Lower lobe of right lung (tissue), 2 donors: ENCODE measurements at regions not wholly inside any gene's neighbourhood (a gene's known extent, or its start where the extent isn't known, plus 50 kb on each side); places are given as distances from the start of the nearest gene placed in this dataset.

Experiments used
- ATAC-seq, 2 donors: fragments of 200-7000 bp; cut with Tn5 transposase; one replicate each; pipeline ENCODE4 v1.9.1; 2020 to 2022; ENCODE audit warnings: mild to moderate bottlenecking in 2 of 2, moderate library complexity in 2 of 2
- DNase-seq: peaks from one replicate; pipeline ENCODE4 v3.0.0-alpha.2; 2020
- H3K27ac ChIP-seq: fragments of 200-600 bp; one replicate; pipeline ENCODE4 v1.8.0; 2022
- H3K27me3 ChIP-seq: fragments of 200-600 bp; one replicate; pipeline ENCODE4 v1.8.0; 2022; ENCODE audit warnings: low read depth
- H3K36me3 ChIP-seq: fragments of 200-600 bp; one replicate; pipeline ENCODE4 v1.8.0; 2022; ENCODE audit warnings: mild to moderate bottlenecking
- H3K4me1 ChIP-seq: fragments of 200-600 bp; one replicate; pipeline ENCODE4 v1.8.0; 2022
- H3K4me3 ChIP-seq: fragments of 200-600 bp; one replicate; pipeline ENCODE4 v1.8.0; 2022; ENCODE audit warnings: mild to moderate bottlenecking
- H3K9me3 ChIP-seq: fragments of 200-600 bp; one replicate; pipeline ENCODE4 v1.8.0; 2022
- CTCF ChIP-seq: fragments of 200-600 bp; IDR thresholded peaks from one replicate; pipeline ENCODE4 v1.8.0; 2022; ENCODE audit warnings: antibody characterized with exemption, mild to moderate bottlenecking
- intact Hi-C: fragments of 100-400 bp; cut with DNase I; formaldehyde crosslinking; loops from one replicate; pipeline ENCODE4 v1.11.0; 2022
- donor health status: DM: no; HTN: yes; CAD: no; lungs with severe emphysema.

DNA sequence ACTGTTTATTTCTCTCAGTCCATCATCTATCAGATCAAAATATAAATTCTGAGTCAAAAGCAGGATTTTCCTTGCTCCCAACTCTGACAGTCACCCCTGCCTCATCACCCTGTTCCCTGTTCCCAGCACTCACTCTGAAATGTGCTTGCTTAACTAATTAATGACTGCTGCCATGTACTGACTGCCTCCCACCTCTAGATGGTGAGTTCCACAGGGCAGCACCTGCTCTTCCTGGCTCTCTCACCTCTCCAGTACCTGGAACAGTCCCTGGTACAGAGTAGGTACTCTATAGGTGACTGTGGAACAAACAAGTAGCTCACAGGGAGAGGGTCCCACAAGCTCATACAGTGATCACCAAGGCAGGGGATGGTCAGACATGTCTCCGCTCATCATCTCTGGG, 114.3 kb upstream of the C16orf82 start:
- H3K27ac ChIP-seq: no peak overlapping the region
- TF ChIP-seq CTCF: no peak
- H3K27me3 ChIP-seq: no peaks in the 10 kb centered on the region
- no peaks in the 10 kb centered on the region for H3K36me3 ChIP-seq
- no peak for DNase-seq
- H3K4me3 ChIP-seq: no peak overlapping the region
- intact Hi-C loops: no loop called here
- no peaks in the 10 kb centered on the region for H3K9me3 ChIP-seq
- no peaks in the 10 kb centered on the region for H3K4me1 ChIP-seq
- no peak for ATAC-seq

GRCh38 chr16:26957283-26957859, 109.4 kb upstream of the C16orf82 start:
- TF ChIP-seq CTCF: no peak
- Histone ChIP-seq H3K27me3 (no peaks in the 10 kb centered on the region), H3K36me3 (no peaks in the 10 kb centered on the region), H3K4me3 (no peak overlapping the region), H3K9me3 (no peaks in the 10 kb centered on the region), H3K27ac (no peak overlapping the region), H3K4me1 (no peaks in the 10 kb centered on the region)
- DNase-seq (no peak), ATAC-seq (no peak)
- intact Hi-C loops: no loop called here

GRCh38 chr16:26959416-26960009, 107.2 kb upstream of the C16orf82 start:
- intact Hi-C loops: no loop called here
- no peak for TF ChIP-seq CTCF
- H3K9me3 ChIP-seq: no peaks in the 10 kb centered on the region
- no peaks in the 10 kb centered on the region for H3K27me3 ChIP-seq
- no peak for ATAC-seq
- no peak for DNase-seq
- no peaks in the 10 kb centered on the region for H3K36me3 ChIP-seq
- H3K4me1 ChIP-seq: no peaks in the 10 kb centered on the region
- H3K27ac ChIP-seq: no peak overlapping the region
- no peak overlapping the region for H3K4me3 ChIP-seq

DNA sequence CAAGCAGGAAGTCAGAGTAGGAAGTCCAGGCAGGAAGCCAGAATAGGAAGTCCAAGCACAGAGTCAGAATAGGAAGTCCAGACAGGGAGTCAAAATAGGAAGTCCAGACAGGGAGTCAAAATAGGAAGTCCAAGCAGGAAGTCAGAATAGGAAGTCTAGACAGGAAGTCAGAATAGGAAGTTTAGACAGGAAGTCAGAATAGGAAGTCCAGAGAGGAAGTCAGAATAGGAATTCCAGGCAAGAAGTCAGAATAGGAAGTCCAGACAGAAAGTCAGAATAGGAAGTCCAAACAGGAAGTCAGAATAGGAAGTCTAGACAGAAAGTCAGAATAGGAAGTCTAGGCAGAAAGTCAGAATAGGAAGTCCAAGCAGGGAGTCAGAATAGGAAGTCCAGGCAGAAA, 105.3 kb upstream of the C16orf82 start:
- no peaks in the 10 kb centered on the region for H3K36me3 ChIP-seq
- intact Hi-C loops: no loop called here
- no peaks in the 10 kb centered on the region for H3K4me1 ChIP-seq
- no peak for TF ChIP-seq CTCF
- H3K4me3 ChIP-seq: no peak overlapping the region
- H3K27me3 ChIP-seq: no peaks in the 10 kb centered on the region
- ATAC-seq: no peak
- H3K27ac ChIP-seq: no peak overlapping the region
- DNase-seq: no peak
- H3K9me3 ChIP-seq: no peaks in the 10 kb centered on the region

DNA sequence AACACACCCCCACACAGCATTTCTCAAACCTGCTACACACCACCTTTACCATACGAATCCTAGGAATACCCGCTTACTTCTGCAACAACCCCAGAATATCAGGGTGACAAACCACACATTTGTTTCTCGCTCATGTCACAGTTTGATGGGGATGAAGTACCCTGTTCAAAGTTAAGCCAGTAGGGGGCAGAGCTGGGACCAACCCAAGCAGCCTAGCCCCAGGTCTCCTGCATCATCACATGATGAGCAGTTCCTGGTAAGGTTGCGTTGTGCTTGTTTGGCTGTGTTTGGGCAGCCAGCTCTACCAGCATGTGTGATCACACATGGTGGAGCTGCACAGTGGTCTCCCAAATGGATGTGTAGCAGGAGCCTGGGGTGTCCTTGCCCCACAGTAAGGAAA, 103.6 kb upstream of the C16orf82 start:
- no peaks in the 10 kb centered on the region for H3K4me1 ChIP-seq
- no peaks in the 10 kb centered on the region for H3K9me3 ChIP-seq
- no peak for ATAC-seq
- H3K27ac ChIP-seq: no peak overlapping the region
- H3K4me3 ChIP-seq: no peak overlapping the region
- no peak for TF ChIP-seq CTCF
- DNase-seq: no peak
- intact Hi-C loops: no loop called here
- H3K36me3 ChIP-seq: no peaks in the 10 kb centered on the region
- no peaks in the 10 kb centered on the region for H3K27me3 ChIP-seq
